COLO668 (cell line): ENCODE measurements at regions not wholly inside any gene's neighbourhood (a gene's known extent, or its start where the extent isn't known, plus 50 kb on each side); places are given as distances from the start of the nearest gene placed in this dataset.
"Not testable (repeated sequence)": the region's sequence is repeated elsewhere in the genome, so short reads cannot be mapped to it uniquely, and the experiment has no call there.

ENCODE experiments used
- DNase-seq: peaks from one replicate; lab custom pipeline; 2025; ENCODE audit not compliant: unreplicated experiment; lab: John Stamatoyannopoulos, UW

DNA sequence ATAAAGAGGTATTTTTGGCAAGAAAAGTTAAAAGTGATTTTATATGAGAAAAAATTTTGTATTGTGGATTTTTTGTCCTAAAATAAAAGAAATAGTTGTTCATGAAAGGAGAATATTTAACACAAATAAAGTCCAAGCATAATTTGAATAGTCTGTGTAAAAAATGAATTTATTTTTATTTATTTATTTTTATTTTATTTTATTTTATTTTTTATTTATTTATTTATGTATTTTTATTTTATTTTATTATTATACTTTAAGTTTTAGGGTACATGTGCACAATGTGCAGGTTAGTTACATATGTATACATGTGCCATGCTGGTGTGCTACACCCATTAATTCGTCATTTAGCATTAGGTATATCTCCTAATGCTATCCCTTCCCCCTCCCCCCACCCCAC lies 948.9 kb upstream of the ADGRB3 start:
- DNase-seq: not testable (repeated sequence)

- no peak for DNase-seq
Measured at GRCh38 chr6:67683960-67684359, 951.1 kb upstream of the ADGRB3 start.

DNA sequence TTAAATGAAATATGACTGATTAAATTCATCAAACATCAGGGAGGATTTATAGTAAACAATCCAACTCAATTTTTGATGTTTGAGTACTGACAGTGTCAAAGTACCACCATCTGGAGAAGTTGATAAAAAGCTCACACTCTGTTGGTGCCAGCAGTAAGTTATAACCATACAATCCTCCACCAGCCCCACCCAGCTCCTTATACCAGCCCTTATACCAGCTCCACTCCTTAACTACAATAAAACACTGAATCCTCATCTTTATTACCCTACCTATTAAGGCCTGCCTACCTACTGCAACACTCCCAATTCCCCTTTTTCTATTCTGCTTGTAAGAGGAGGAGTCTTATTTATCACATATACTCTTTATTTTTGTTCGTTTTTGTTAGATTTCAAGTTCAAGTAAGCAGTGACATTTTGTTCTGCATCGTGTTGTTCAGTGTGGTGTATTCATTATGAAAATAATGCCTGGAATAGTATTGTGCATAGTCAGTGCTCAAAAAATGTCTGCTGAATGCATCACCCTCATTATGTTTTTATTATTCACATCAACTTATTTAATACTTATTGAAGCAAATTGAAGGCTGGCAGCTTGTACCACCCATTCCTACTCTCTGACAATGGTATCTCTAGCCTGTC lies 954.7 kb upstream of the ADGRB3 start:
- no peak for DNase-seq

GRCh38 chr6:67679566-67680296 lies 955.4 kb upstream of the ADGRB3 start:
- DNase-seq: no peak

GRCh38 chr6:67676892-67677291 lies 958.2 kb upstream of the ADGRB3 start:
- DNase-seq: no peak

DNA sequence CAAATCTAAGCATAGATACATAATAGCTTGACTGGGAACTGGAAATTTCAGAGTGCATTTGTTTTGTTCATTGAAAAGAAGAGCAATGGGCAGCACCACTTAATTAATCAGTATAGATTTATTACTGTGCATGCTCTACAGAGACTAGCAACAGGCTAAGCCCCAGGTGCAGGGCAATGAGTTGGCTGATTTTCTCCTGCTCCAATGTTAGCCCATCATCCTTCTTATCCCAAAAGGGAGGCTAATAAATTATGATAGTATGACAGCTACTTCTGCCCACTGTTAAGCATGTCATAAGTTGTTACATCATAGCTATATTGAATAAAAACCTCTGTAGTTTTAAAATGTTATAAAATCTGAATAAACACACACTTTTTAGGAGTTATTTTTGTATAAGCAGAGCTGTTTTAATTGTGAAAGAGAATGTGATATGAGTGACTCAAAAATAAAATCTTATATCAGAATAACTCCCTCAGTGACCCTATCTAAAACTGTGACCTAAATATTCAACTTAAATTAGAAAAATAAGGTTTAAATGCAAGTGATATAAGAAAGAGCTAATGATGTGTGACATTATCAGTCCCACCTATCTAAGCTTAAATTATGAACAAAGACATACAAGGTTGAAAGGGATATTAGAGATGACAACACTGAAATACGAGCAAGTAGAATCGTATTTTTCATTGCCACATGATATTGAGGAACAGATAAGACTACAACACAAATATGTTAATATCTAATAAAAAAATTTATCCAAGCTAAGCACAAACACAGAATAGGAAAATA lies 967.3 kb upstream of the ADGRB3 start:
- DNase-seq: no peak

DNA sequence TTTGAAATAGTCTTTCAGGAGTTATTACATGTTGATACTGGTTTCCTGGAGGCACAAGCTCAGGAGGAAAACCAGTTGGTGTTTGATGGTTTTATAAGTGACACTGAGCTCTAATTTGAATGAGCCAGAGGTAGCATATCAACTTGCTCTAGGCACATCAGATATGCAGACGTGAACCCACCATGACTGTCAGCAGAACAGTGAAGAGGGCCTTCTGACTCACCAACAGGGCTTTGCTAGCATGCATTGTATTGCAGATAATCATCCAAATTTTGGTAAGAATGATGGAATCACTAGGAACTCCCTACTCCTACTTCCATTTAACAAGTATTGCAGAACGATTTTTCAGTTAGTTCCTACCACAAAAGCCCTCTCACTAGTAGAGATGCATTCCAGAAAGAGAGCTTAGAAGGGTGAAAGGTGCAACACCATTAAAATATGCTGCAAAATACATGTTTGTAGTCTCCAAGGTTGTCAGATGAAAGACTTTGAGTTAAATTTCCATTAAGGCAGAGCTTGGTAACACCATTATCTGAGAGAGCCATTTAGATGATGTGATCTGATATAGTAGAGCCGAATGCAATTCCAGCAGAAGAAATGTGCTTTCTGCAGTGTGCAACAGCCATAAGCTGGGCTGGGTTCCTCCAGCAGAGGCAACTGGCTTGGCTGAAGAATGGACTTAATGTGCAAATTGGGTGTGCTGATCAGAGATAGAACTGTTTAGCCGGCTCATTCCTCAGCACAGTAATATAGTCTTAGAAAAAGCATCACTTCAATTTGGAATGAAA lies 968.7 kb upstream of the ADGRB3 start:
- no peak for DNase-seq

DNA sequence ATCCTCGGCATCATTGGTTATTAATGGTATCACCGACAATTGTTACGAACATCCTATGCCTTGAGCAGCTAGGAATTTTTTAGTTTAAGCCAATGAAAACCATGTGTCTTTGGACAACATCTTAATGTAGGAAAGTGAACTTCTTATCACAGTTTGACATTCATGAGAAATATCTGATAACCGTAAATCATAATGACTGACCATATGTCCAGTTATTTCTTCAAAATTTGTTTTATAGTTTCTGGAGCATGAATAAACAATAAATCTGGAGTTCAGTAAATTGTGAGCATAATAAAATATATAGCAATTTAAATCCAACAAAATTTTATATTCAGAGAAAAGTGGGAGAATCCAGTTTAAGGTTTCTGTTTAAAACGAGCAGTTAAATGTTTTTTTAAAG lies 970.1 kb upstream of the ADGRB3 start:
- DNase-seq: no peak

GRCh38 chr6:67663105-67663895 lies 971.8 kb upstream of the ADGRB3 start:
- no peak for DNase-seq

DNA sequence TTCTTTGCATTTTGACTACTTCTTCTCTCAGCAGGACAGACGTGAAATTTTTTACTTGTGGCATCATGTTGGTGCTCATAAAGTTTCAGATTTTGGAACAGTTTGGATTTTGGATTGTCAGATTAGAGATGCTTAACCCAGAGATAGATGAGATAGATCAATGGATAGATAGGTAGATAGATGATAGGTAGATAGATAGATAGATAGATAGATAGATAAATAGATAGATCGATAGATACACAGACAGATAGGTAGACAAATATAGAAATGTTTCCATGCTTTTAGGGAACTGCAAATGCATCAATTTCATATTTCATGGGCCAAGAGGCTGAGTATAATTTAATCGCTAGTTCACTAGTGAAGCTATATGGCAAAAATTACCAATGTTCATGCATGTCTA lies 981.5 kb upstream of the ADGRB3 start:
- DNase-seq: no peak

- no peak for DNase-seq
Measured at GRCh38 chr6:67646550-67646949, 988.5 kb upstream of the ADGRB3 start.

- DNase-seq: no peak
Measured at GRCh38 chr6:67643281-67643680, 991.8 kb upstream of the ADGRB3 start.

DNA sequence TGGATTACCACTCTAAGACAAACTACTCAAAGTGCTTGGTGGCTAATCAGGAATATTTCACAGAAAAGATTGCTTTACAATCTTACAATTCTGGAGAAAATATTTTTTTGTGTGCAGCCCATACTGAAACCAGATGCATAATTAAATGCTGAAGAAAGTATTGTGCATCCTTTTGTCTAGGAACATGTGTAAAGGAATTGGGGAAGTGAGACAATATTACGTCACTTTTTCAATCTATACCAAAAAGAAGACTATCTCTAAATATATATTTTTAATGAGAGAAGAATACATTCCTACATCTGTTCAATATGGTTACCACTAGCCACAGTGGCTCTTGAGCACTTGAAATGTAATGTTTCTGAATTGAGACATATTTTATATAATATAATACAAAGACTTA lies 992.5 kb upstream of the ADGRB3 start:
- no peak for DNase-seq

DNA sequence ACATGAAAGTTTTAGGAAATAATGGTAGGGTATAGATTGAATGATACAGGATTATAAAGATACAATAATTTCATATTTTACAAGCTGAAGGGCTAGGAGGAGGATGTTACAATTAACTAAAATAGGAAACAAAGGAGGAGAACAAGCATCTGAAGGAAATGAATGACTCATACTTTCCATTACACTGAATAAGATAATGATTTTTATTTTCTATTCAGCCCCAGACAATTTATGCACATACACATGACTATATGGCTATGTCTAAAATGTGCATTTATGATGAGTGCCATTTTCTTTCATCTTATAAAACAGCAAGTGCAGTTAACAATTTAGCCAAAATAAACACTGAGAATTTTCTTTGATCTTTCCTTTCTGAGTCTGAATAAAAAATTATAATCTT lies 994.6 kb upstream of the ADGRB3 start:
- DNase-seq: no peak

- DNase-seq: no peak
Measured at GRCh38 chr6:67639161-67639560, 995.9 kb upstream of the ADGRB3 start.

DNA sequence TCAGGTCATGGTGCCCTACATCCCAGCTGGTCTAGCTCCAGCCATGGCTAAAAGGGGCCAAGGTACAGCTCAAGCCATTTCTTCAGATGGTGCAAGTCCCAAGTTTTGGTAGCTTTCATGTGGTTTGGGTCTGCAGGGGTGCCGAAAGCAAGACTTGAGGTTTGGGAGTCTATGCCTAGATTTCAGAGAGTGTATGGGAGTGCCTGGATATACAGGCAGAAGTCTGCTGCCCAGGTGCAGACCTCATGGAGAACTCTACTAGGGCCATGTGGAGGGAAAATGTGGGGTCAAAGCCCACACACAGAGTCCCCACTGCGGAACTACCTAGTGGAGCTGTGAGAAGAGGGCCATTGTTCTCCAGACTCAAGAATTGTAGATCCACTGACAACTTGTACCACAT lies 1000.9 kb upstream of the ADGRB3 start:
- no peak for DNase-seq

DNA sequence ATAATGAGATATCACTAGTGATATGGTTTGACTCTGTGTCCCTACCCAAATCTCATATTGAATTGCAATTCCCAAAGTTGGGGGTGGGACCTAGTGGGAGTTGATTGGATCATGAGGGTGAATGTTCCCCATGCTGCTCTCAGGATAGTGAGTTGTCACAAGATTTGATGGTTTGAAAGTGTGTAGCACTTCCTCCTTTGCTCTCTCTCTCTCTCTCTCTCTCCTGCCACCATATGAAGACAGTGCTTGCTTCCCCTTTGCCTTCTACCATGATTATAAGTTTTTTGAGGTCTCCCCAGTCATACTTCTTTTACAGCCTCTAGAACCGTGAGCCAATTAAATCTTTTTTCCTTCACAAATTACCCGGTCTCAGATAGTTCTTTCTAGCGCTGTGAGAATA lies 1002.0 kb upstream of the ADGRB3 start:
- DNase-seq: no peak

DNA sequence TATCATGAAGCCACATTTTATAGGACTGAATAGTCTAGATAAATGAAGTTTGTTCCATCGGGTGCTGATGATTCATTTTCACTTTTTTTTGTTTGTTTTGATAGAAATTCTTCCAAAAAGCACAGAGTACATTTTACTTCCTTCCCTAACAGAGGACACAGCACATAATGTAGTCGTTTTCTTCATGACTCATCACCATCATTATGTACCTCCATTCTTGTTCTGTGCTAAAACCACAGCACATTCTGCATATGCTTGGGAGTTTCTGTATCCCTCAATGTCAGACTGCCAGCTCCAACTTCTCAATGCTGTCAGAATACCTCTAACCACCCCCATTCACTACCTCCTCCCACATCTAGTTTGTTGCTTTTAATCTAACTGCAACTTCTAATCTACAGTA lies 1004.9 kb upstream of the ADGRB3 start:
- no peak for DNase-seq

DNA sequence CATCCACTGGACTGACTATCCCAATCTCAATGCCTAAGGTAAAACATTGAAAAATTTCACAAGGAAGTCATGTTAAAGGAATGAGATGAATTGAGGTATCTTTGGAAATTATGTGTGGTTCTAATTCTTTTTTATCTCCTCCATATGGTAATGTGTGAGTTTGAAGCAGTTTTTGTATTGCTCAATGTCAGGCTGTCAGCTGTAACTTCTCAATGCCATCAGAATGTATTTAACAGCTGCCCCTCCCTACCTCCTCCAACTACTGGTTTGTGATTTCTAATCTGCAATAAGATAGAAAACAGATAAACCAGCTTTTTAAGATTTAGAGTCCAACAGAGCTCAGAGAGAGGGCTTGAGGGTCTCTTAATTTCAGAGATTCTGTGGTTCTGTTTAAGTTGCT lies 1005.8 kb upstream of the ADGRB3 start:
- no peak for DNase-seq

DNA sequence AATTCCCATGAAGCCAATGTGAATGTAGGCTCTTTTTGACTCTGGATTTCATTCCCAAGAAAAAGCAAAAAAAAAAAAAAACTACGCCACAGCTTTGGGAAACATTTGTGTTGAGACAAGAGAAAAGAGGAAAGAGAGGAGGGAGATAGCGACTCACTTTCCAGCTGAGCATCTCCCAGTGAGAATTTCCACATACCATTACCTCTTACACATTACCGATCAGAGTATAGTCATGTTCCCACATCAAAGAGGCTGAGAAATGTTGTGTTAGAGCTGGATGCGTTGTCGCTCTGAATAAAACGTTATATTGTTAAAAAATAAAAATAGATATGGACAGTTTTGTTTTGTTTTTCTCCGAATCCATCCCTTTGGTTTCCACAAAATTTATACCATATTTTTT lies 1019.3 kb upstream of the ADGRB3 start:
- no peak for DNase-seq
